Limb (tissue), 2 donors: ENCODE measurements at regions not wholly inside any gene's neighbourhood (a gene's known extent, or its start where the extent isn't known, plus 50 kb on each side); places are given as distances from the start of the nearest gene placed in this dataset.

Source experiments
- DNase-seq, 2 donors: peaks; one replicate each; pipeline ENCODE4 v3.0.0-alpha.2; 2016; ENCODE audit errors: extremely low spot score in 2 of 2

GRCh38 chr4:17182888-17183287 is 284.4 kb upstream of the LDB2 start:
- DNase-seq, result no peak

- no peak for DNase-seq
These were observed 276.3 kb upstream of the LDB2 start for GRCh38 chr4:17174751-17175150.

GRCh38 chr4:17173300-17173699 is 274.9 kb upstream of the LDB2 start:
- no peak for DNase-seq

- no peak for DNase-seq
These were observed 271.7 kb upstream of the LDB2 start for GRCh38 chr4:17170131-17170530.

- no peak for DNase-seq
These were observed 271.3 kb upstream of the LDB2 start for GRCh38 chr4:17169699-17170098.

- DNase-seq, result no peak
These were observed 270.1 kb upstream of the LDB2 start for GRCh38 chr4:17168571-17168970.

GRCh38 chr4:17166954-17167353 is 268.5 kb upstream of the LDB2 start:
- no peak for DNase-seq

- no peak for DNase-seq
These were observed 266.8 kb upstream of the LDB2 start for GRCh38 chr4:17165286-17165685.

- no peak for DNase-seq
These were observed 266.2 kb upstream of the LDB2 start for GRCh38 chr4:17164666-17165065.

- DNase-seq, result no peak
These were observed 264.8 kb upstream of the LDB2 start for GRCh38 chr4:17163156-17163771.

- DNase-seq, result no peak
These were observed 258.9 kb upstream of the LDB2 start for GRCh38 chr4:17157304-17157703.

- DNase-seq, result no peak
These were observed 257.0 kb upstream of the LDB2 start for GRCh38 chr4:17155486-17155885.

- no peak for DNase-seq
These were observed 255.1 kb upstream of the LDB2 start for GRCh38 chr4:17153572-17153971.

- no peak for DNase-seq
These were observed 254.6 kb upstream of the LDB2 start for GRCh38 chr4:17152941-17153540.

GRCh38 chr4:17142232-17142711 is 243.8 kb upstream of the LDB2 start:
- no peak for DNase-seq

- DNase-seq, result no peak
These were observed 240.4 kb upstream of the LDB2 start for GRCh38 chr4:17138847-17139246.

- DNase-seq, result no peak
These were observed 236.1 kb upstream of the LDB2 start for GRCh38 chr4:17134565-17134964.

GRCh38 chr4:17134100-17134499 is 235.7 kb upstream of the LDB2 start:
- DNase-seq, result no peak

- no peak for DNase-seq
These were observed 233.8 kb upstream of the LDB2 start for GRCh38 chr4:17132226-17132625.

GRCh38 chr4:17128268-17128667 is 229.8 kb upstream of the LDB2 start:
- DNase-seq, result no peak

- no peak for DNase-seq
These were observed 228.0 kb upstream of the LDB2 start for GRCh38 chr4:17126321-17126966.

GRCh38 chr4:17124767-17125166 is 226.3 kb upstream of the LDB2 start:
- DNase-seq, result no peak

- DNase-seq, result no peak
These were observed 222.3 kb upstream of the LDB2 start for GRCh38 chr4:17120761-17121160.
